ENCODE measurements at regions not wholly inside any gene's neighbourhood (a gene's known extent, or its start where the extent isn't known, plus 50 kb on each side); places are given as distances from the start of the nearest gene placed in this dataset.
A peak's percentile ranks its signal among the peaks of the same experiment; 100 is the strongest.
"Not testable (repeated sequence)": the region's sequence is repeated elsewhere in the genome, so short reads cannot be mapped to it uniquely, and the experiment has no call there.

GRCh38 chr12:73998894-73999293, 538.7 kb upstream of the ATXN7L3B start:
- TF ChIP-seq, protein P1, sequence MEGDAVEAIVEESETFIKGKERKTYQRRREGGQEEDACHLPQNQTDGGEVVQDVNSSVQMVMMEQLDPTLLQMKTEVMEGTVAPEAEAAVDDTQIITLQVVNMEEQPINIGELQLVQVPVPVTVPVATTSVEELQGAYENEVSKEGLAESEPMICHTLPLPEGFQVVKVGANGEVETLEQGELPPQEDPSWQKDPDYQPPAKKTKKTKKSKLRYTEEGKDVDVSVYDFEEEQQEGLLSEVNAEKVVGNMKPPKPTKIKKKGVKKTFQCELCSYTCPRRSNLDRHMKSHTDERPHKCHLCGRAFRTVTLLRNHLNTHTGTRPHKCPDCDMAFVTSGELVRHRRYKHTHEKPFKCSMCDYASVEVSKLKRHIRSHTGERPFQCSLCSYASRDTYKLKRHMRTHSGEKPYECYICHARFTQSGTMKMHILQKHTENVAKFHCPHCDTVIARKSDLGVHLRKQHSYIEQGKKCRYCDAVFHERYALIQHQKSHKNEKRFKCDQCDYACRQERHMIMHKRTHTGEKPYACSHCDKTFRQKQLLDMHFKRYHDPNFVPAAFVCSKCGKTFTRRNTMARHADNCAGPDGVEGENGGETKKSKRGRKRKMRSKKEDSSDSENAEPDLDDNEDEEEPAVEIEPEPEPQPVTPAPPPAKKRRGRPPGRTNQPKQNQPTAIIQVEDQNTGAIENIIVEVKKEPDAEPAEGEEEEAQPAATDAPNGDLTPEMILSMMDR (IDR thresholded peaks at IDR 0.05; ENCODE audit: unreplicated experiment) = no peak
- no peak for DNase-seq (ENCODE audit: low spot score, unreplicated experiment)
- H3K4me3 Mint-ChIP-seq (ENCODE audit: low read depth) = no peak overlapping the region
- no peak overlapping the region for H3K27ac Mint-ChIP-seq
- no peaks in the 10 kb centered on the region for H3K27me3 Mint-ChIP-seq
- no peaks in the 10 kb centered on the region for H3K36me3 Mint-ChIP-seq (ENCODE audit: insufficient read depth)
- no peaks in the 10 kb centered on the region for H3K4me1 Mint-ChIP-seq (ENCODE audit: low read depth)
- no peaks in the 10 kb centered on the region for H3K9me3 Mint-ChIP-seq (ENCODE audit: low read depth)

- no peak overlapping the region for H3K27ac Mint-ChIP-seq
- DNase-seq (ENCODE audit: low spot score, unreplicated experiment) = no peak
- H3K9me3 Mint-ChIP-seq (ENCODE audit: low read depth) = peaks cover 4% of the 10 kb centered on the region
- no peak overlapping the region for H3K4me3 Mint-ChIP-seq (ENCODE audit: low read depth)
- H3K4me1 Mint-ChIP-seq (ENCODE audit: low read depth) = peaks cover 1% of the 10 kb centered on the region
- no peaks in the 10 kb centered on the region for H3K27me3 Mint-ChIP-seq
- TF ChIP-seq, protein P1 (IDR thresholded peaks at IDR 0.05; ENCODE audit: unreplicated experiment) = no peak
- H3K36me3 Mint-ChIP-seq (ENCODE audit: insufficient read depth) = no peaks in the 10 kb centered on the region
Observed at GRCh38 chr12:74015118-74015517, 522.5 kb upstream of the ATXN7L3B start.

DNA sequence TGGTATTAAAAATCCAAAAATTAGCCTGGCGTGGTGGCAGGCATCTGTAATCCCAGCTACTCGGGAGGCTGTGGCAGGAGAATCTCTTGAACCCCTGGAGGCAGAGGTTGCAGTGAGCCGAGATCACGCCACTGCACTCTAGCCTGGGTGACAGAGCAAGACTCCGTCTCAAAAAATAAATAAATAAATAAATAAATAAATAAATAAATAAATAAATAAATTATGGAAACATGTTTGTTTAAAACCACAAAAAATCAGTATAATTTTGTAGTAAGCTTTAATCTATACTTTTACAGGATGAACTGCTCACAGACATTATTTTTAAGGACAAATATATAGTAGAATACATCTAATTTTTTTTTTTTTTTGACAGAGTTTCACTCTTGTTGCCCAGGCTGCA, 521.3 kb upstream of the ATXN7L3B start:
- not testable (repeated sequence) for H3K4me3 Mint-ChIP-seq (ENCODE audit: low read depth); H3K27me3 Mint-ChIP-seq; DNase-seq (ENCODE audit: low spot score, unreplicated experiment); H3K4me1 Mint-ChIP-seq (ENCODE audit: low read depth); H3K9me3 Mint-ChIP-seq (ENCODE audit: low read depth); H3K36me3 Mint-ChIP-seq (ENCODE audit: insufficient read depth); H3K27ac Mint-ChIP-seq

- H3K4me3 Mint-ChIP-seq (ENCODE audit: low read depth) = no peak overlapping the region
- H3K27me3 Mint-ChIP-seq = no peaks in the 10 kb centered on the region
- H3K4me1 Mint-ChIP-seq (ENCODE audit: low read depth) = no peaks in the 10 kb centered on the region
- H3K9me3 Mint-ChIP-seq (ENCODE audit: low read depth) = peaks cover 4% of the 10 kb centered on the region
- H3K27ac Mint-ChIP-seq = no peak overlapping the region
- TF ChIP-seq, protein P1 (IDR thresholded peaks at IDR 0.05; ENCODE audit: unreplicated experiment) = no peak
- H3K36me3 Mint-ChIP-seq (ENCODE audit: insufficient read depth) = no peaks in the 10 kb centered on the region
- DNase-seq (ENCODE audit: low spot score, unreplicated experiment) = no peak
Observed at GRCh38 chr12:74018849-74019248, 518.8 kb upstream of the ATXN7L3B start.

DNA sequence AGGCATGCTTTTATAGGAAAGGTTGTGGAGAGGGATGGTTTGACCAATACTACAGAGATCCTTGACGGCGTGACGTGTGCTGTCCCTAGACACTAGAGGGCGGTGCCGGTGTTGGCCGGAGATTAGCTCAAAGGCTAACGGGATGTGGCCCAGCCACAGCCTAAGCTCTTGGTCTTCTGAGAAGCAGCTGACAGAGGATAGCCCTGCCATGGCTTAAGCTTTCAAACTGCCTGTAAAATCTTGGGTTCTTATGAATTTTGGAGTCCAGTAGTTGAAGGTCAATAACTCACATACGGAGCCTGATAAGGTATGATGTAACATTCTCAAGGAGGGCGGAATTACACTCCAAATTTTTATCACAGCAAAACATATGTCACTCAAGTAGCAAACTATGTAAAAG, 515.7 kb upstream of the ATXN7L3B start:
- Mint-ChIP-seq H3K36me3 (ENCODE audit: insufficient read depth) (no peaks in the 10 kb centered on the region), H3K9me3 (ENCODE audit: low read depth) (no peaks in the 10 kb centered on the region), H3K4me3 (ENCODE audit: low read depth) (no peak overlapping the region), H3K27me3 (no peaks in the 10 kb centered on the region), H3K27ac (no peak overlapping the region), H3K4me1 (ENCODE audit: low read depth) (no peaks in the 10 kb centered on the region)
- TF ChIP-seq, protein P1 (IDR thresholded peaks at IDR 0.05; ENCODE audit: unreplicated experiment) = peak; percentile 76
- DNase-seq (ENCODE audit: low spot score, unreplicated experiment) = peak; percentile 43

DNA sequence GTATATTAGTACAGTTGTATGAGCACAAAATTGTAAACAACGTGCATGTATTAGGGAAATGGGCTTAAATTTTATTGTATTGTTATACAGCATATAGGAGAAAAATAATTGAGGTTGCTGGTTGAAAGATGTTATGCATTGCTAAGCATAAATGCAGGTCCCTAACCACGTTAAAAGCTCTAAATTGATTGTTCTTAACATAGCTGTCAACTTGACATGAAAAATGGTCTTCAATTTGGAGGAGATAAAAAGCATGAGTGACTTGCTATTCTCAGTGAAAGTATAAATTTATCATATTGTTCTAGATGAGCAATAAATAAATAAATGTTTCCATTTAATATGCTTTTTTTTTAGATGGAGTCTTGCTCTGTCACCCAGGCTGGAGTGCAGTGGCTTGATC, 506.6 kb upstream of the ATXN7L3B start:
- H3K9me3 Mint-ChIP-seq (ENCODE audit: low read depth) = peaks cover 8% of the 10 kb centered on the region
- TF ChIP-seq, protein P1 (IDR thresholded peaks at IDR 0.05; ENCODE audit: unreplicated experiment) = no peak
- H3K27me3 Mint-ChIP-seq = no peaks in the 10 kb centered on the region
- H3K36me3 Mint-ChIP-seq (ENCODE audit: insufficient read depth) = no peaks in the 10 kb centered on the region
- H3K27ac Mint-ChIP-seq = no peak overlapping the region
- H3K4me3 Mint-ChIP-seq (ENCODE audit: low read depth) = no peak overlapping the region
- no peak for DNase-seq (ENCODE audit: low spot score, unreplicated experiment)
- no peaks in the 10 kb centered on the region for H3K4me1 Mint-ChIP-seq (ENCODE audit: low read depth)

All from progenitor cell of endocrine pancreas (in vitro differentiated cells).